Upper lobe of right lung (tissue), 1 donor: ENCODE measurements at regions not wholly inside any gene's neighbourhood (a gene's known extent, or its start where the extent isn't known, plus 50 kb on each side); places are given as distances from the start of the nearest gene placed in this dataset.

ENCODE experiments used
- ATAC-seq: fragments of 200-7000 bp; cut with Tn5 transposase; one replicate; pipeline ENCODE4 v1.9.1; 2020; ENCODE audit warnings: mild to moderate bottlenecking, moderate library complexity
- DNase-seq: peaks from one replicate; pipeline ENCODE4 v3.0.0-alpha.2; 2020
- H3K27ac ChIP-seq: fragments of 200-600 bp; one replicate; pipeline ENCODE4 v1.8.0; 2022
- H3K27me3 ChIP-seq: fragments of 200-600 bp; one replicate; pipeline ENCODE4 v1.8.0; 2022; ENCODE audit warnings: mild to moderate bottlenecking
- H3K36me3 ChIP-seq: fragments of 200-600 bp; one replicate; pipeline ENCODE4 v1.8.0; 2022
- H3K4me1 ChIP-seq: fragments of 200-600 bp; one replicate; pipeline ENCODE4 v1.8.0; 2022
- H3K4me3 ChIP-seq: fragments of 200-600 bp; one replicate; pipeline ENCODE4 v1.8.0; 2022; ENCODE audit warnings: mild to moderate bottlenecking
- H3K9me3 ChIP-seq: fragments of 200-600 bp; one replicate; pipeline ENCODE4 v1.8.0; 2022
- CTCF ChIP-seq: fragments of 200-600 bp; IDR thresholded peaks from one replicate; pipeline ENCODE4 v1.8.0; 2022; ENCODE audit warnings: antibody characterized with exemption
- intact Hi-C: fragments of 100-400 bp; cut with DNase I; formaldehyde crosslinking; loops from one replicate; pipeline ENCODE4 v1.11.0; 2022
- donor health status: DM: no; HTN: yes; CAD: no; lungs with severe emphysema.

- no peak overlapping the region for H3K4me3 ChIP-seq
- no peaks in the 10 kb centered on the region for H3K9me3 ChIP-seq
- no peak for TF ChIP-seq CTCF
- no peaks in the 10 kb centered on the region for H3K27me3 ChIP-seq
- DNase-seq: no peak
- no peak for ATAC-seq
- intact Hi-C loops: no loop called here
- no peaks in the 10 kb centered on the region for H3K36me3 ChIP-seq
- no peaks in the 10 kb centered on the region for H3K4me1 ChIP-seq
- no peak overlapping the region for H3K27ac ChIP-seq
Observed at GRCh38 chr5:71998746-71999145, 108.5 kb upstream of the MAP1B start.

GRCh38 chr5:72000707-72001106 lies 106.6 kb upstream of the MAP1B start:
- no peak for ATAC-seq
- Histone ChIP-seq H3K36me3 (no peaks in the 10 kb centered on the region), H3K27me3 (no peaks in the 10 kb centered on the region), H3K4me1 (no peaks in the 10 kb centered on the region), H3K9me3 (no peaks in the 10 kb centered on the region), H3K27ac (no peak overlapping the region), H3K4me3 (no peak overlapping the region)
- no peak for TF ChIP-seq CTCF
- no peak for DNase-seq
- intact Hi-C loops: no loop called here

- intact Hi-C loops: no loop called here
Observed at GRCh38 chr5:72005671-72006070, 101.6 kb upstream of the MAP1B start.

GRCh38 chr5:72006361-72006760 lies 100.9 kb upstream of the MAP1B start:
- no peak for DNase-seq
- TF ChIP-seq CTCF: no peak
- Histone ChIP-seq H3K4me1 (no peaks in the 10 kb centered on the region), H3K4me3 (no peak overlapping the region), H3K27me3 (no peaks in the 10 kb centered on the region), H3K9me3 (no peaks in the 10 kb centered on the region), H3K27ac (no peak overlapping the region), H3K36me3 (no peaks in the 10 kb centered on the region)
- intact Hi-C loops: no loop called here
- no peak for ATAC-seq

More at GRCh38 chr5:72005671-72006070, 101.6 kb upstream of the MAP1B start:
- Histone ChIP-seq H3K4me1 (no peaks in the 10 kb centered on the region), H3K27ac (no peak overlapping the region), H3K36me3 (no peaks in the 10 kb centered on the region), H3K4me3 (no peak overlapping the region), H3K9me3 (no peaks in the 10 kb centered on the region), H3K27me3 (no peaks in the 10 kb centered on the region)
- DNase-seq: no peak
- no peak for TF ChIP-seq CTCF
- no peak for ATAC-seq

- Histone ChIP-seq H3K4me3 (no peak overlapping the region), H3K27me3 (no peaks in the 10 kb centered on the region), H3K9me3 (no peaks in the 10 kb centered on the region), H3K27ac (no peak overlapping the region), H3K36me3 (no peaks in the 10 kb centered on the region), H3K4me1 (no peaks in the 10 kb centered on the region)
- ATAC-seq (no peak), DNase-seq (no peak)
- TF ChIP-seq CTCF: no peak
- intact Hi-C loops: no loop called here
Observed at GRCh38 chr5:72007336-72008111, 99.8 kb upstream of the MAP1B start.

GRCh38 chr5:72009280-72009679 lies 98.0 kb upstream of the MAP1B start:
- no peak overlapping the region for H3K4me3 ChIP-seq
- intact Hi-C loops: no loop called here
- no peak for ATAC-seq

More at GRCh38 chr5:72009280-72009679, 98.0 kb upstream of the MAP1B start:
- H3K36me3 ChIP-seq: no peaks in the 10 kb centered on the region
- H3K4me1 ChIP-seq: no peaks in the 10 kb centered on the region
- no peak for TF ChIP-seq CTCF
- H3K9me3 ChIP-seq: no peaks in the 10 kb centered on the region
- H3K27ac ChIP-seq: no peak overlapping the region
- DNase-seq: no peak
- H3K27me3 ChIP-seq: no peaks in the 10 kb centered on the region
